Sigmoid colon (tissue), 6 donors: ENCODE measurements at regions not wholly inside any gene's neighbourhood (a gene's known extent, or its start where the extent isn't known, plus 50 kb on each side); places are given as distances from the start of the nearest gene placed in this dataset.
"Not testable (repeated sequence)": the region's sequence is repeated elsewhere in the genome, so short reads cannot be mapped to it uniquely, and the experiment has no call there.

ENCODE experiments used
- DNase-seq: peaks from one replicate; pipeline ENCODE4 v3.0.0-alpha.2; 2019
- H3K27ac ChIP-seq, 4 donors: fragments of 200-600 bp; sonication (generic); one replicate each; pipeline ENCODE4 v1.5.1; 2016 to 2019; ENCODE audit warnings: mild to moderate bottlenecking in 1 of 4
- H3K27me3 ChIP-seq, 3 donors: fragments of 200-600 bp; sonication (generic); one replicate each; pipeline ENCODE4 v1.5.1; 2019; ENCODE audit warnings: mild to moderate bottlenecking in 1 of 3
- H3K36me3 ChIP-seq, 4 donors: fragments of 200-600 bp; sonication (generic); one replicate each; pipeline ENCODE4 v1.5.1; 2016 to 2019
- H3K4me1 ChIP-seq, 4 donors: fragments of 200-600 bp; sonication (generic); one replicate each; pipeline ENCODE4 v1.5.1; 2017 to 2019
- H3K4me3 ChIP-seq, 4 donors: fragments of 200-600 bp; sonication (generic); one replicate each; pipeline ENCODE4 v1.5.1; 2017 to 2019; ENCODE audit warnings: mild to moderate bottlenecking in 2 of 4, moderate library complexity in 1 of 4
- H3K9me3 ChIP-seq, 4 donors: fragments of 200-600 bp in 3 of 4; sonication (generic) in 3 of 4; one replicate each; pipeline versions ENCODE4 v1.5.1 to v1.6.1; 2013 to 2019
- CTCF ChIP-seq, 4 experiments: fragments of 450-650 bp in 3 of 4; fragments of 200-600 bp in 1 of 4; IDR thresholded peaks; one replicate each; pipeline ENCODE4 v1.5.1; 2016 to 2019; ENCODE audit warnings: antibody characterized with exemption in 4 of 4, mild to moderate bottlenecking in 3 of 4, moderate library complexity in 2 of 4
- EP300 ChIP-seq, 4 donors: sonication (generic); formaldehyde crosslinking; IDR thresholded peaks; one replicate each; pipeline ENCODE4 v1.6.1; 2017; ENCODE audit warnings: antibody characterized with exemption in 4 of 4
- POLR2A ChIP-seq, 2 donors: fragments of 450-650 bp; IDR thresholded peaks; one replicate each; pipeline ENCODE4 v1.6.1; 2016; ENCODE audit warnings: antibody characterized with exemption in 2 of 2, mild to moderate bottlenecking in 2 of 2, moderate library complexity in 2 of 2
- POLR2AphosphoS5 ChIP-seq, 4 donors: sonication (generic); formaldehyde crosslinking; IDR thresholded peaks; one replicate each; pipeline ENCODE4 v1.6.1; 2017; ENCODE audit warnings: antibody characterized with exemption in 4 of 4
- WGBS, 2 donors: extraction: QIAGEN DNeasy Blood & Tissue Kit; methylation state at CpG; one replicate each; pipeline ENCODE4 v1.1.7; 2013; 5-methylcytosine and 5-hydroxymethylcytosine counted together
- intact Hi-C: fragments of 100-400 bp; cut with DNase I; formaldehyde crosslinking; loops from one replicate; pipeline ENCODE4 v1.15.1; 2023
- donor health status: healthy with polysubstance abuse.
- donor health status: healthy.

DNA sequence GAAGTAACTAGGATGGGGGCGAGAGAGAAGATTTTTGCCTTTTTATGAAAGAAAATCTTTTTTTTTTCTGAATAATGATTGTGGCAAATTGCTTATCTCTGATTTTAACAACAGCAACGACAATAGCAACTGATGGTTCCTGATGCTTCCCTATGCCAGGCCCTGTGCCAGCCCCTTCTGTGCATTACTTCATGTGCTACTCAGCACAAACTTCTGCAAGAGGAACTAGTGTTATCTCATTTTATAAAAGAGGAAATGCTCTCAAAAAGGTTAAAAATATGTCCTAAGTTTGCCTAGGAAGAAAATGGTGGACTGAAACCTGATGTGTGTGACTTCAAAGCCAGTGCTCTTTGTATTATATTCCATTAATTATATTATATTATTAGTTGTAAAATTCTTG is 74.0 kb upstream of the RALGAPA2 start:
- no peaks in the 10 kb centered on the region for H3K36me3 ChIP-seq
- no peak for DNase-seq
- no peaks in the 10 kb centered on the region for H3K27me3 ChIP-seq
- intact Hi-C loops, result no loop called here
- H3K4me1 ChIP-seq, result no peaks in the 10 kb centered on the region
- H3K9me3 ChIP-seq, result no peaks in the 10 kb centered on the region
- H3K27ac ChIP-seq, result no peak overlapping the region
- H3K4me3 ChIP-seq, result no peak overlapping the region
- WGBS, 2 donors, result 73 to 89% methylated on average over 2 of the region's 2 CpGs
- TF ChIP-seq EP300 (IDR thresholded peaks at IDR 0.05) (no peak), POLR2AphosphoS5 (IDR thresholded peaks at IDR 0.05) (no peak), CTCF (IDR thresholded peaks at IDR 0.05) (no peak), POLR2A (IDR thresholded peaks at IDR 0.05) (no peak)

GRCh38 chr20:20785226-20785625 is 72.8 kb upstream of the RALGAPA2 start:
- no peak for TF ChIP-seq CTCF (IDR thresholded peaks at IDR 0.05)
- TF ChIP-seq EP300 (IDR thresholded peaks at IDR 0.05), result no peak
- TF ChIP-seq POLR2A (IDR thresholded peaks at IDR 0.05), result no peak
- no peak for TF ChIP-seq POLR2AphosphoS5 (IDR thresholded peaks at IDR 0.05)
- 54 to 89% methylated on average over 2 of the region's 2 CpGs for WGBS, 2 donors
- Histone ChIP-seq H3K4me3 (no peak overlapping the region), H3K27me3 (no peaks in the 10 kb centered on the region), H3K36me3 (no peaks in the 10 kb centered on the region), H3K9me3 (no peaks in the 10 kb centered on the region), H3K4me1 (no peaks in the 10 kb centered on the region), H3K27ac (no peak overlapping the region)
- no peak for DNase-seq
- intact Hi-C loops, result no loop called here

DNA sequence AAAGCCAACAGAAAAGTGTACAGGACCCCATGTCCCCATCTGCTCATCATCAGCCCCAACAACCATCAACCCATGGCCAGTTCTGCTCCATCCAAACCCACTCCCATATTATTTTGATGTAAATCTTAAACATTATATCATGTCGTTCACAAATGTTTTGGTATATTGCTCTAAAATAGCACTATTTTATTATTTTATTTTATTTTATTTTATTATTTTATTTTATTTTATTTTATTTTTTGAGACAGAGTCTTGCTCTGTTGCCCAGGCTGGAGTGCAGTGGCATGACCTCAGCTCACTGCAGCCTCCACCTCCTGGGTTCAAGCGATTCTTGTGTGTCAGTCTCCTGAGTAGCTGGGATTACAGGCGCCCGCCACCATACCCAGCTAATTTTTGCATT is 72.0 kb upstream of the RALGAPA2 start:
- H3K27me3 ChIP-seq, H3K4me3 ChIP-seq, intact Hi-C loops, H3K4me1 ChIP-seq, H3K9me3 ChIP-seq, DNase-seq, H3K27ac ChIP-seq, H3K36me3 ChIP-seq: not testable (repeated sequence)
- WGBS, 2 donors, result 86 to 97% methylated on average over 4 of the region's 4 CpGs

DNA sequence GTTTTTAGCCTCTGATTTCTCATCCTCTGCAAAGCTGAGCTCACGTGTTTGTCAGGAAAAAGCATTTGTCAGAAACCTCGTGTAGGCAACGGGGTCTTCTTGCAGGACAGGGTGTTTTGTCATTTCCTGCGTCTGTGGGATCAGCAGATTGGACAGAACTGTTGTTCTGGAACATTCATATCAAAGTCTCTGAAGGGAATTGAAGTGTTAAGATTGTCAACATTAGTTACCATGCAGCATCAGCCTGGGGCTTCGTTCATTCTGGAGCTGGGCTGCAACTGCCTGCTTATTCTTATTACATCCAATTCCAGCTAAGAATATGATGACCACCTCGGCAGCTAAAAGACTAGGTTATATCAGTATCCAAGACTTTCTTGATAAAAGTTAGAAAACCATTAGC is 71.0 kb upstream of the RALGAPA2 start:
- no peaks in the 10 kb centered on the region for H3K9me3 ChIP-seq
- intact Hi-C loops, result no loop called here

DNA sequence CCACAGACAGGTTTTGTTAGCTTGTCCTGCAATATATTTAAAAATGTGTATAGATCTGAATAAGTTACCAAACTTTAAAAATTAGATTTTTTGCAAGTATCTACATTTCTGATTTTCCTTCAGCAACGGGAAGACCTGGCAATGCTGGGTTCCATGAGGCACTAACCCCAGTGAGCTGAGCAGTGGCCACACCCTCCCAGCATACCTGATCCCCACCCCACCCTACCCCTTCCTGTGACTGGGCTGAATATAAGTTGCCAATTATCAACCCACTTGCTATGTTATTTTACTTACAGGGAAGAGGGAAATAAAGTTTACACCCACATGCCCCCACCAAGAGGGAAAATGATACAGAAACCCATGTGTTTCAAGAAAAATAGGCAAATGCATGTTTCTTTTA is 70.3 kb upstream of the RALGAPA2 start:
- H3K4me3 ChIP-seq, result no peak overlapping the region
- WGBS, 2 donors, result 13 to 49% methylated on average over 1 of the region's 1 CpG

More for the DNA sequence above, 71.0 kb upstream of the RALGAPA2 start:
- Histone ChIP-seq H3K27me3 (no peaks in the 10 kb centered on the region), H3K4me1 (no peaks in the 10 kb centered on the region), H3K27ac (no peak overlapping the region), H3K36me3 (no peaks in the 10 kb centered on the region), H3K4me3 (no peak overlapping the region)
- no peak for DNase-seq
- 73 to 81% methylated on average over 6 of the region's 6 CpGs for WGBS, 2 donors
- TF ChIP-seq POLR2AphosphoS5 (IDR thresholded peaks at IDR 0.05), result no peak
- no peak for TF ChIP-seq CTCF (IDR thresholded peaks at IDR 0.05)
- no peak for TF ChIP-seq POLR2A (IDR thresholded peaks at IDR 0.05)
- no peak for TF ChIP-seq EP300 (IDR thresholded peaks at IDR 0.05)

More for the DNA sequence above, 70.3 kb upstream of the RALGAPA2 start:
- Histone ChIP-seq H3K4me1 (no peaks in the 10 kb centered on the region), H3K9me3 (no peaks in the 10 kb centered on the region), H3K27ac (no peak overlapping the region), H3K36me3 (no peaks in the 10 kb centered on the region), H3K27me3 (no peaks in the 10 kb centered on the region)
- no peak for TF ChIP-seq CTCF (IDR thresholded peaks at IDR 0.05)
- DNase-seq, result no peak
- intact Hi-C loops, result no loop called here
